GM12878 (cell line): ENCODE measurements at regions not wholly inside any gene's neighbourhood (a gene's known extent, or its start where the extent isn't known, plus 50 kb on each side); places are given as distances from the start of the nearest gene placed in this dataset.

Experiments
- ATAC-seq: fragments of 200-7000 bp; cut with Tn5 transposase; 3 replicates; pipeline ENCODE4 v1.9.1; 2020; ENCODE audit warnings: mild to moderate bottlenecking, moderate library complexity
- BruUV-seq: library from RNA; stranded (reverse); fragments of 400-500 nt; replicated peaks from 2 replicates; lab custom pipeline; 2021; lab: Mats Ljungman, UMichigan
- CTCF ChIA-PET: fragments of 300-600 bp; sonication (Branson Sonifier 250); formaldehyde crosslinking; extraction: SDS; loops from one replicate; lab custom pipeline; 2021; ENCODE audit warnings: inconsistent platforms; lab: Yijun Ruan, JAX
- POLR2A ChIA-PET: fragments of 350-600 bp; formaldehyde crosslinking; extraction: SDS; loops from one replicate; lab custom pipeline; 2021; ENCODE audit warnings: inconsistent platforms; lab: Charles Lee
- RAD21 ChIA-PET: fragments of 300-600 bp; sonication (Branson Sonifier 250); formaldehyde crosslinking; loops from one replicate; lab custom pipeline; 2023; ENCODE audit warnings: antibody characterized with exemption; ENCODE audit not compliant: unreplicated experiment; lab: Charles Lee
- SMC1A ChIA-PET: fragments of 300-600 bp; sonication (Branson Sonifier 250); formaldehyde crosslinking; loops from one replicate; lab custom pipeline; 2023; ENCODE audit not compliant: unreplicated experiment, uncharacterized antibody; lab: Charles Lee
- DNase-seq: peaks from one replicate; pipeline ENCODE4 v3.0.0-alpha.2; 2011; ENCODE audit warnings: low read depth, low spot score
- FAIRE-seq: peaks from 3 replicates; lab custom pipeline; 2011; peaks lifted over from hg19 to GRCh38; lab: Jason Lieb, UNC
- H2AFZ ChIP-seq: 2 replicates; pipeline ENCODE4 v1.6.0; 2011; ENCODE audit warnings: low read depth, low read length, control low read depth; ENCODE audit not compliant: control insufficient read depth
- H3K27ac ChIP-seq: 2 replicates; pipeline ENCODE4 v1.5.1; 2011; ENCODE audit warnings: control low read depth; ENCODE audit not compliant: control insufficient read depth, insufficient read depth
- H3K27me3 ChIP-seq, 2 experiments: replicated peaks in 1 of 2; 2 replicates each; pipeline versions ENCODE4 v1.6.0 to v1.6.1; 2011; ENCODE audit warnings: low read length in 1 of 2; ENCODE audit not compliant: control insufficient read depth in 2 of 2, insufficient read depth in 2 of 2
- H3K36me3 ChIP-seq, 2 experiments: 2 replicates each; pipeline ENCODE4 v1.5.1; 2011; ENCODE audit warnings: low read length in 1 of 2; ENCODE audit not compliant: control insufficient read depth in 2 of 2, insufficient read depth in 2 of 2
- H3K4me1 ChIP-seq: 2 replicates; pipeline ENCODE4 v1.6.1; 2011; ENCODE audit warnings: mild to moderate bottlenecking, low read length, moderate library complexity, mixed read lengths; ENCODE audit not compliant: control insufficient read depth, insufficient read depth
- H3K4me2 ChIP-seq: 2 replicates; pipeline ENCODE4 v1.6.0; 2011; ENCODE audit warnings: control low read depth; ENCODE audit not compliant: control insufficient read depth, insufficient read depth
- H3K4me3 ChIP-seq: fragments of 200-600 bp; sonication (generic); 2 replicates; pipeline ENCODE4 v1.5.1; 2016
- H3K79me2 ChIP-seq: 2 replicates; pipeline ENCODE4 v1.6.0; 2011; ENCODE audit warnings: low read length; ENCODE audit not compliant: control insufficient read depth, insufficient read depth
- H3K9ac ChIP-seq: 2 replicates; pipeline ENCODE4 v1.8.0; 2011; ENCODE audit warnings: low read length, control low read depth, mixed read lengths; ENCODE audit not compliant: control insufficient read depth, insufficient read depth
- H3K9me3 ChIP-seq: replicated peaks from 3 replicates; pipeline ENCODE4 v1.5.1; 2011; ENCODE audit warnings: mild to moderate bottlenecking, low read length; ENCODE audit not compliant: control insufficient read depth, insufficient read depth
- H4K20me1 ChIP-seq: 2 replicates; pipeline ENCODE4 v1.6.0; 2011; ENCODE audit not compliant: control insufficient read depth, insufficient read depth
- CBFB ChIP-seq: IDR thresholded peaks from 2 replicates; pipeline ENCODE4 v1.6.1; 2016; ENCODE audit warnings: antibody characterized with exemption, low read depth
- CHD4 ChIP-seq: fragments of 200-600 bp; sonication (generic); IDR thresholded peaks from 2 replicates; pipeline ENCODE4 v1.6.1; 2016; ENCODE audit warnings: mild to moderate bottlenecking
- DPF2 ChIP-seq: fragments of 450-650 bp; IDR thresholded peaks from 2 replicates; pipeline ENCODE4 v1.6.1; 2017; ENCODE audit warnings: mild to moderate bottlenecking
- FOS ChIP-seq: IDR thresholded peaks from 3 replicates; pipeline ENCODE4 v1.6.1; 2011; ENCODE audit warnings: borderline replicate concordance; ENCODE audit not compliant: insufficient read length; ENCODE audit errors: extremely low read depth
- GABPA ChIP-seq: IDR thresholded peaks from 2 replicates; pipeline ENCODE4 v1.6.1; 2014; ENCODE audit warnings: antibody characterized with exemption, low read depth, mild to moderate bottlenecking, inconsistent platforms
- NR2F1 ChIP-seq: fragments of 450-650 bp; conservative IDR thresholded peaks from 2 replicates; pipeline ENCODE4 v1.6.1; 2017; ENCODE audit warnings: mild to moderate bottlenecking
- RFX5 ChIP-seq: IDR thresholded peaks from 2 replicates; pipeline ENCODE4 v1.6.1; 2011; ENCODE audit warnings: low read depth, low read length, improper control_type of control experiment
- RUNX3 ChIP-seq: IDR thresholded peaks from 2 replicates; pipeline ENCODE4 v1.6.1; 2012; ENCODE audit warnings: low read length, inconsistent platforms
- SREBF2 ChIP-seq: IDR thresholded peaks from 2 replicates; pipeline ENCODE4 v1.6.1; 2012; ENCODE audit warnings: mild to moderate bottlenecking, low read length
- STAT1 ChIP-seq: fragments of 450-650 bp; conservative IDR thresholded peaks from 2 replicates; pipeline ENCODE4 v1.6.1; 2014; ENCODE audit warnings: antibody characterized with exemption, mild to moderate bottlenecking
- TARDBP ChIP-seq: IDR thresholded peaks from 2 replicates; pipeline ENCODE4 v1.6.1; 2016; ENCODE audit warnings: borderline replicate concordance
- TCF12 ChIP-seq: IDR thresholded peaks from 2 replicates; pipeline ENCODE4 v1.6.1; 2011; ENCODE audit warnings: low read depth, mild to moderate bottlenecking, low read length
- WGBS: methylation state at CpG from one replicate; pipeline ENCODE4 v1.1.6; 2016; ENCODE audit warnings: low lambda C conversion rate; ENCODE audit not compliant: insufficient replicate concordance, insufficient coverage; ENCODE audit errors: missing lambda C conversion rate; 5-methylcytosine and 5-hydroxymethylcytosine counted together
- in situ Hi-C: fragments of 300-500 bp; cut with MboI; formaldehyde crosslinking; loops from 9 replicates; pipeline ENCODE4 v1.14.3; 2018; ENCODE audit warnings: mixed read lengths
- intact Hi-C: fragments of 100-400 bp; cut with micrococcal nuclease; formaldehyde crosslinking; loops from one replicate; pipeline ENCODE4 v1.14.2; 2022; ENCODE audit not compliant: unreplicated experiment
- TF ChIP-seq, protein P1 (sequence below): fragments of 450-650 bp; IDR thresholded peaks from 2 replicates; pipeline ENCODE4 v1.6.1; 2017; ENCODE audit warnings: mild to moderate bottlenecking
- TF ChIP-seq, protein P2 (sequence below): fragments of 450-650 bp; IDR thresholded peaks from 2 replicates; pipeline ENCODE4 v1.6.1; 2017; ENCODE audit warnings: mild to moderate bottlenecking, low read depth, inconsistent platforms; ENCODE audit not compliant: poor library complexity, severe bottlenecking
- TF ChIP-seq, protein P3 (sequence below): fragments of 450-650 bp; IDR thresholded peaks from 2 replicates; pipeline ENCODE4 v1.6.1; 2016; ENCODE audit warnings: mild to moderate bottlenecking
- TF ChIP-seq, protein P4 (sequence below): fragments of 150-350 bp; IDR thresholded peaks from 2 replicates; pipeline ENCODE4 v1.6.1; 2016; ENCODE audit warnings: low read depth, low read length

DNA sequence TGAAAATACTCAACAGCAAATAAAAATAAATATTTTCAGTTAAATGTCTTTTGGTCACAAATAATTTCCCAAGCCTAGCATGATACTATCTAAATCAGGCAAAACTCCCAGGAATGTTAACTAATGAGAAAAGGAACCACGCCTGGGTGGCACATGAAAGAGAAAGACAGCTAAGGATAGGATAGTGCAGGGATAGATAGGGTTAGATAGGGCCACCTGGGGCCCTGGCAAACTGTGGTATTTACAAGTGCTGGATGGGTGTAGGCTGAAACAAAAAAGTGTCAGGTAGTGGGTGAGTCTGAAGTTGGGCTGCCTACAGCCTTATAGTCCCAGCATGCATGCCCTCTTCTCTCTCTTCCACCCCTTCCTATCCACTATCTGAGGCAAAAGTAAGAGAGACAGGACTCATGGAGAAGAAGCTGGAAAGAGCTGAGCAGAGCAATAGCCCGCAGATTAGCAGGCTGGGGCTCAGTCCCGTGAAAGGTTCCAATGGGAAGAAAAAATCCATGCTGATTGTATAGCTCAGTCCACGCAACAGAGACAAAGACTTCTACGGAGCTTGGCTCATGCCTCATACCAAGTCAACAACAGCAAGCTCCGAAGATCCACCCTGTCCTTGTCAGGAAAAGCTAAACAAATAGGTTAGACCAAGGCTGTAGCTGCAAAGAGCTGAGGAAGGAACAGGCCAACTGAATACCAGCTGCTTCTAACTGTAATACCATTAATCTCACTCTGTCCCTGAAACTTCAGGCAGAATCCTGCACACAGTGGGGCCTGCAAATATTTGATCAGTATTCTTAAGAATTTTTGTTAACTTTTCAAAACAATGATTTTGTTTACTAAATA, 342.1 kb upstream of the ATP11B start:
- CTCF ChIA-PET, result interaction anchor here (0.9 to 1.1 kb wide), 2 partner anchors 10 to 65 kb away, joined by 3 read pairs; no protein-coding TSS in a partner anchor
- Histone ChIP-seq H4K20me1 (no peaks in the 10 kb centered on the region), H3K9ac (no peak overlapping the region), H3K4me3 (no peak overlapping the region), H3K9me3 (no peaks in the 10 kb centered on the region), H3K27me3 (no peaks in the 10 kb centered on the region; a peak in 2 of 4 replicates), H3K27ac (no peak overlapping the region), H3K79me2 (no peaks in the 10 kb centered on the region), H3K36me3 (no peaks in the 10 kb centered on the region), H3K4me1 (no peaks in the 10 kb centered on the region), H3K4me2 (no peak overlapping the region), H2AFZ (no peak overlapping the region)
- in situ Hi-C loops (no loop called here), intact Hi-C loops (no loop called here)
- SMC1A ChIA-PET, result interaction anchor here (1.2 to 1.3 kb wide), 2 partner anchors 7 to 13 kb away, joined by 4 to 6 read pairs; no protein-coding TSS in a partner anchor
- BruUV-seq, result no TSS peak
- WGBS, result 23% methylated on average over 6 of the region's 6 CpGs
- ATAC-seq, result no peak
- TF ChIP-seq STAT1 (no peak), TARDBP (no peak), FOS (no peak), GABPA (no peak), DPF2 (no peak), SREBF2 (no peak), CHD4 (no peak), NR2F1 (no peak), RFX5 (no peak), CBFB (no peak), RUNX3 (no peak), TCF12 (no peak)
- TF ChIP-seq, protein P1, sequence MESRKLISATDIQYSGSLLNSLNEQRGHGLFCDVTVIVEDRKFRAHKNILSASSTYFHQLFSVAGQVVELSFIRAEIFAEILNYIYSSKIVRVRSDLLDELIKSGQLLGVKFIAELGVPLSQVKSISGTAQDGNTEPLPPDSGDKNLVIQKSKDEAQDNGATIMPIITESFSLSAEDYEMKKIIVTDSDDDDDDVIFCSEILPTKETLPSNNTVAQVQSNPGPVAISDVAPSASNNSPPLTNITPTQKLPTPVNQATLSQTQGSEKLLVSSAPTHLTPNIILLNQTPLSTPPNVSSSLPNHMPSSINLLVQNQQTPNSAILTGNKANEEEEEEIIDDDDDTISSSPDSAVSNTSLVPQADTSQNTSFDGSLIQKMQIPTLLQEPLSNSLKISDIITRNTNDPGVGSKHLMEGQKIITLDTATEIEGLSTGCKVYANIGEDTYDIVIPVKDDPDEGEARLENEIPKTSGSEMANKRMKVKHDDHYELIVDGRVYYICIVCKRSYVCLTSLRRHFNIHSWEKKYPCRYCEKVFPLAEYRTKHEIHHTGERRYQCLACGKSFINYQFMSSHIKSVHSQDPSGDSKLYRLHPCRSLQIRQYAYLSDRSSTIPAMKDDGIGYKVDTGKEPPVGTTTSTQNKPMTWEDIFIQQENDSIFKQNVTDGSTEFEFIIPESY, result no peak
- TF ChIP-seq, protein P2, sequence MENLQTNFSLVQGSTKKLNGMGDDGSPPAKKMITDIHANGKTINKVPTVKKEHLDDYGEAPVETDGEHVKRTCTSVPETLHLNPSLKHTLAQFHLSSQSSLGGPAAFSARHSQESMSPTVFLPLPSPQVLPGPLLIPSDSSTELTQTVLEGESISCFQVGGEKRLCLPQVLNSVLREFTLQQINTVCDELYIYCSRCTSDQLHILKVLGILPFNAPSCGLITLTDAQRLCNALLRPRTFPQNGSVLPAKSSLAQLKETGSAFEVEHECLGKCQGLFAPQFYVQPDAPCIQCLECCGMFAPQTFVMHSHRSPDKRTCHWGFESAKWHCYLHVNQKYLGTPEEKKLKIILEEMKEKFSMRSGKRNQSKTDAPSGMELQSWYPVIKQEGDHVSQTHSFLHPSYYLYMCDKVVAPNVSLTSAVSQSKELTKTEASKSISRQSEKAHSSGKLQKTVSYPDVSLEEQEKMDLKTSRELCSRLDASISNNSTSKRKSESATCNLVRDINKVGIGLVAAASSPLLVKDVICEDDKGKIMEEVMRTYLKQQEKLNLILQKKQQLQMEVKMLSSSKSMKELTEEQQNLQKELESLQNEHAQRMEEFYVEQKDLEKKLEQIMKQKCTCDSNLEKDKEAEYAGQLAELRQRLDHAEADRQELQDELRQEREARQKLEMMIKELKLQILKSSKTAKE, result no peak
- TF ChIP-seq, protein P3, sequence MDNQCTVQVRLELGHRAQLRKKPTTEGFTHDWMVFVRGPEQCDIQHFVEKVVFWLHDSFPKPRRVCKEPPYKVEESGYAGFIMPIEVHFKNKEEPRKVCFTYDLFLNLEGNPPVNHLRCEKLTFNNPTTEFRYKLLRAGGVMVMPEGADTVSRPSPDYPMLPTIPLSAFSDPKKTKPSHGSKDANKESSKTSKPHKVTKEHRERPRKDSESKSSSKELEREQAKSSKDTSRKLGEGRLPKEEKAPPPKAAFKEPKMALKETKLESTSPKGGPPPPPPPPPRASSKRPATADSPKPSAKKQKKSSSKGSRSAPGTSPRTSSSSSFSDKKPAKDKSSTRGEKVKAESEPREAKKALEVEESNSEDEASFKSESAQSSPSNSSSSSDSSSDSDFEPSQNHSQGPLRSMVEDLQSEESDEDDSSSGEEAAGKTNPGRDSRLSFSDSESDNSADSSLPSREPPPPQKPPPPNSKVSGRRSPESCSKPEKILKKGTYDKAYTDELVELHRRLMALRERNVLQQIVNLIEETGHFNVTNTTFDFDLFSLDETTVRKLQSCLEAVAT, result no peak
- TF ChIP-seq, protein P4, sequence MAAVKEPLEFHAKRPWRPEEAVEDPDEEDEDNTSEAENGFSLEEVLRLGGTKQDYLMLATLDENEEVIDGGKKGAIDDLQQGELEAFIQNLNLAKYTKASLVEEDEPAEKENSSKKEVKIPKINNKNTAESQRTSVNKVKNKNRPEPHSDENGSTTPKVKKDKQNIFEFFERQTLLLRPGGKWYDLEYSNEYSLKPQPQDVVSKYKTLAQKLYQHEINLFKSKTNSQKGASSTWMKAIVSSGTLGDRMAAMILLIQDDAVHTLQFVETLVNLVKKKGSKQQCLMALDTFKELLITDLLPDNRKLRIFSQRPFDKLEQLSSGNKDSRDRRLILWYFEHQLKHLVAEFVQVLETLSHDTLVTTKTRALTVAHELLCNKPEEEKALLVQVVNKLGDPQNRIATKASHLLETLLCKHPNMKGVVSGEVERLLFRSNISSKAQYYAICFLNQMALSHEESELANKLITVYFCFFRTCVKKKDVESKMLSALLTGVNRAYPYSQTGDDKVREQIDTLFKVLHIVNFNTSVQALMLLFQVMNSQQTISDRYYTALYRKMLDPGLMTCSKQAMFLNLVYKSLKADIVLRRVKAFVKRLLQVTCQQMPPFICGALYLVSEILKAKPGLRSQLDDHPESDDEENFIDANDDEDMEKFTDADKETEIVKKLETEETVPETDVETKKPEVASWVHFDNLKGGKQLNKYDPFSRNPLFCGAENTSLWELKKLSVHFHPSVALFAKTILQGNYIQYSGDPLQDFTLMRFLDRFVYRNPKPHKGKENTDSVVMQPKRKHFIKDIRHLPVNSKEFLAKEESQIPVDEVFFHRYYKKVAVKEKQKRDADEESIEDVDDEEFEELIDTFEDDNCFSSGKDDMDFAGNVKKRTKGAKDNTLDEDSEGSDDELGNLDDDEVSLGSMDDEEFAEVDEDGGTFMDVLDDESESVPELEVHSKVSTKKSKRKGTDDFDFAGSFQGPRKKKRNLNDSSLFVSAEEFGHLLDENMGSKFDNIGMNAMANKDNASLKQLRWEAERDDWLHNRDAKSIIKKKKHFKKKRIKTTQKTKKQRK, result no peak
- FAIRE-seq, result no peak
- no peak for DNase-seq
- RAD21 ChIA-PET, result interaction anchor here (0.7 kb wide), 1 partner anchor 37 kb away, joined by 3 read pairs; no protein-coding TSS in a partner anchor
- POLR2A ChIA-PET, result no interaction called here
